D721Med (cell line): ENCODE measurements at regions not wholly inside any gene's neighbourhood (a gene's known extent, or its start where the extent isn't known, plus 50 kb on each side); places are given as distances from the start of the nearest gene placed in this dataset.

Experiments
- DNase-seq: peaks from one replicate; pipeline ENCODE4 v3.0.0; 2011; ENCODE audit warnings: low spot score; ENCODE audit not compliant: insufficient read length
- FAIRE-seq: peaks from 2 replicates; lab custom pipeline; 2011; peaks lifted over from hg19 to GRCh38; lab: Jason Lieb, UNC
- TF ChIP-seq, protein P1 (sequence below): IDR thresholded peaks from 2 replicates; pipeline ENCODE4 v1.5.1; 2012; ENCODE audit warnings: mild to moderate bottlenecking, control low read depth; ENCODE audit not compliant: insufficient read depth; ENCODE audit errors: missing control alignments

DNA sequence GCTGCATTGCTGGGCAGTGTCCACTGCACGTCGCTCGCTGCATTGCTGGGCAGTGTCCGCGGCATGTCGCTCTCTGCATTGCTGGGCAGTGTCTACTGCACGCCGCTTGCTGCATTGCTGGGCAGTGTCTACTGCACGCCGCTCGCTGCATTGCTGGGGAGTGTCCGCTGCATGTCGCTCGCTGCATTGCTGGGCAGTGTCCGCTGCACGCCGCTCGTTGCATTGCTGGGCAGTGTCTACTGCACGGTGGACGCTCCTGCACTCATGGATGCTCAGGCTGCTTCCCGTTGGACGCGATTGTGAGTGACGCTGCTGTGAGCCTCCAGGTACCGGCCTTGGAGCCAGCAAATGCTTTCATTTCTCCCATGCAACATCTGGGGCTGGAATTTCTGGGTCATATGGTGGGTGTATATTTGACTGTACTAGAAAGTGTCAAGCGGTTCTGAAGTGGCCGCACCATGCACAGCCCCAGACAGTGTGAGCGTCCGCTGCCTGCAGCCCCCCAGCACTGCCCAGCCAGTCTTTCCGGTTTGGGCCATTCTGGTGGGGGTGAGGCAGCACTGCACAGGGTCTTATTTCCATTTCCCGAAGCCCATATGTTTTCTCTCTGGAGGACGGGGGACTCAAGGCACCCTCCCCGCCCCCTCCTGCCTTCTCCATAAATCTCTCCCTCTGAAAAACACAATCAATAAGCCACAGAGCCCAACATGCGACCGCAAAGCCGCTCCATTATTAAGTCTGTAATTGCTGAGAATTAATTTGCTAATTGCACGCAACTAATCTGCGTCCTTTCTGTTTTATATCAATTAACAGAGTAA lies 97.4 kb downstream of the YTHDF1 start:
- DNase-seq: no peak
- FAIRE-seq: peak; percentile 16
- TF ChIP-seq, protein P1, sequence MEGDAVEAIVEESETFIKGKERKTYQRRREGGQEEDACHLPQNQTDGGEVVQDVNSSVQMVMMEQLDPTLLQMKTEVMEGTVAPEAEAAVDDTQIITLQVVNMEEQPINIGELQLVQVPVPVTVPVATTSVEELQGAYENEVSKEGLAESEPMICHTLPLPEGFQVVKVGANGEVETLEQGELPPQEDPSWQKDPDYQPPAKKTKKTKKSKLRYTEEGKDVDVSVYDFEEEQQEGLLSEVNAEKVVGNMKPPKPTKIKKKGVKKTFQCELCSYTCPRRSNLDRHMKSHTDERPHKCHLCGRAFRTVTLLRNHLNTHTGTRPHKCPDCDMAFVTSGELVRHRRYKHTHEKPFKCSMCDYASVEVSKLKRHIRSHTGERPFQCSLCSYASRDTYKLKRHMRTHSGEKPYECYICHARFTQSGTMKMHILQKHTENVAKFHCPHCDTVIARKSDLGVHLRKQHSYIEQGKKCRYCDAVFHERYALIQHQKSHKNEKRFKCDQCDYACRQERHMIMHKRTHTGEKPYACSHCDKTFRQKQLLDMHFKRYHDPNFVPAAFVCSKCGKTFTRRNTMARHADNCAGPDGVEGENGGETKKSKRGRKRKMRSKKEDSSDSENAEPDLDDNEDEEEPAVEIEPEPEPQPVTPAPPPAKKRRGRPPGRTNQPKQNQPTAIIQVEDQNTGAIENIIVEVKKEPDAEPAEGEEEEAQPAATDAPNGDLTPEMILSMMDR: no peak

DNA sequence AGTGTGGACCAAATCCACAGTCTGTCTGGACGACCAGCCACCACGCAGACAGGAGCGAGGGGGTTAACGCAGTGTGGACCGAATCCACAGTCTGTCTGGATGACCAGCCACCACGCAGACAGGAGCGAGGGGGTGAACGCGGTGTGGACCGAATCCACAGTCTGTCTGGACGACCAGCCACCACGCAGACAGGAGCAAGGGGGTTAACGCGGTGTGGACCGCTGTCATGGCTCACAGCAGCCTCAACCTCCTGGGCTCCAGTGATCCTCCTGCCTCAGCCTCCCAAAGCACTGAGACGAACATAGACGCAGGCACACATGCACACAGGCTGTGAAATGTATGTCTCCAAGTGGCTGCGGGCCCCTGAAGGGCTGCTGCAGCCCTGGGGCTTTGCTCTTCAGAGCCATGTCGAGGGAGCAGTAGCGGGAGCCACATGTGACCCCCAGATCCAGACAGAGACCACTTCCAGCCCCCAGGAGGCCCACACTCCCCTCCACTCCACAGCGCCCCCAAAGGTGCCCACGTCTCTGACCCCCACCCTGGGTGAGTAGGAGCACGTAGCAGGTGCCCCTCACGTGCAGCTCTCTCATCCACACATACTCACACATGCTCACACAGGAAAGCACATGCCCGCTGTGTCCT lies 98.1 kb downstream of the YTHDF1 start:
- DNase-seq (no peak), FAIRE-seq (no peak)
- TF ChIP-seq, protein P1: no peak

DNA sequence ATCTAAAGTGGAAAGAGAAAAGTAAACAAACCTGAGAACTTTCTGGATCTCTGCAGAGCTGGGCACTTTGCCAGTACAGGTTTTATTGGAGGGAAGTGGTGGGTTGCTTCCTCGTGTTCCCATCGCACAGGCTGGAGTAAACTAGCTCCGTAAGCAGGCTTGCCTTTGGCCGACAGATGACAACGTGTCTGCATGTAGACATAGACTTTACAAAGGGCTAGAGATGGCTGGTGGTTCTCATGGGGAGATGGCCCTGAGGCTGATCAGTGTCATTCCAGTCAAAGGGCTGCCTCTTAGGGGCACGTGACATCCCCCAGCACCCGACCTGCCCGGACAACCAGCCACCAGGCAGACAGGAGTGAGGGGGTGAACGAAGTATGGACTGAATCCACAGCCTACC lies 98.8 kb downstream of the YTHDF1 start:
- no peak for FAIRE-seq
- TF ChIP-seq, protein P1: no peak
- DNase-seq: no peak

DNA sequence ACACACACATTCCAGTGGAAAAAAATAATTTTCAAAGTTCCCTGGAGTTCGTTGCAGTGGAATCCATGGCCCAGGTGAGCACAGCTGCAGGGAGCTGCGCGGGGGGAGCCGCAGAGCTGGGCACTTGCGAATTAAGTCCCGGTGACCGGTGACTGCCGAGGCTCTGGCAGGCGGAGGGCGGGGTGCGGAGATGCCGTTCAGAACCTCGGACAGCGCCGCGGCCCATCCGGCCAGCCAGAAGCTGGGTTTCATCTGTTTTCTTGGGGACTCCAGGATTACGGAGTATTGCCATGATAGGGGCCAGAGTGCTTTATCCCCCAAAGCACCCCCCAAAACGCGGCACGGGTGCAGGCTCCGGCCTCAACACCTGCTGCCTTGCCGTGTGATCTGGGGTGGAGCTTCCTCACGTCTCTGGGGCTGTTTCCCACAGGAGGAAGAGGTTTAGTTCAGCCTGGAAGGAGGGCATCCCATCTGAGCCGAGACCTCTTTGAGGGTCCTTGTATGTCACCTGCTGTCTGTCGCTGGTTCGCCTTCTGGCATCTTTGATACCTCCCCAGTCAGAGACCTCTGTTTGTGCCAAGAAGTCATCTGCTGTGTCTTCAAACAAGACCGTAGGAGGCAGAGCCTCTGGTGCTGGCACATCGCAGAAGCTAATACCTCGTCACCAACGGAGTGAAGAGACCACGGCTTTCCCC lies 99.4 kb downstream of the YTHDF1 start:
- DNase-seq: no peak
- TF ChIP-seq, protein P1: no peak
- FAIRE-seq: no peak

DNA sequence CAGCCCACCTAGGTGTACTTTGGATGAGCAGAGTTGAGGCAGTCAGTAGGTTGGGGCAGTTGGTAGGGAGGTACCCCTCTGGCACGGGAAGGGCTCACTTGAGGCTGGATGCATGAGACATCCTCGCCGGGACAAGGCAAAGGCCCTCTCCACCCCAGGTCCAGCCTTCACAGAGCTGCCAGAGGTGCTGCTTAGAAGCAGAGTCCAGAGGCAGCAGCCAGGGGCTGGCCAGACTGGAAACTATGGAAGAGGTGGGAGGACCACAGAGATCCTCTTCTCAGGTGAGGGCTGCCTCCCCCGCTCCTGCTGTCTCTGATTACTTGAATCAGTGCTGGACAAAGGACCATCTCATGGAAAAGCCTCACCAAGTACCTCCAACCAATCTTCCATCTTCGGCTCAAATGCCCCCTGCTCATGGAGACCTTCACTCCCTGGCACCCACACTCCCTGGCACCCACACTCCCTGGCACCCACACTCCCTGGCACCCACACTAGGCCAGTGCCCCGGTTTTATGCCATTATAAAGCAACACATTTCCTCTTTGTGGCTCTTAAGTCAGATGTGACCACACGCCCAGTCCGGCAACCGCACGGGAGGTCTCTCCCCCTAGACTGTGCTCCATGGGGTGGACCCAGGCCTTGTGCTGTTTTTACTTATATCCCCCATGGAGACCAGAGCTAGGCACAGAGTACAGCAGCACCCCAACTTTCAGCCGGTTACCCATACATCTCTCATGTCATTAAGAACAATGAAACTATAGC lies 100.1 kb downstream of the YTHDF1 start:
- FAIRE-seq: no peak
- DNase-seq: no peak
- TF ChIP-seq, protein P1: no peak

DNA sequence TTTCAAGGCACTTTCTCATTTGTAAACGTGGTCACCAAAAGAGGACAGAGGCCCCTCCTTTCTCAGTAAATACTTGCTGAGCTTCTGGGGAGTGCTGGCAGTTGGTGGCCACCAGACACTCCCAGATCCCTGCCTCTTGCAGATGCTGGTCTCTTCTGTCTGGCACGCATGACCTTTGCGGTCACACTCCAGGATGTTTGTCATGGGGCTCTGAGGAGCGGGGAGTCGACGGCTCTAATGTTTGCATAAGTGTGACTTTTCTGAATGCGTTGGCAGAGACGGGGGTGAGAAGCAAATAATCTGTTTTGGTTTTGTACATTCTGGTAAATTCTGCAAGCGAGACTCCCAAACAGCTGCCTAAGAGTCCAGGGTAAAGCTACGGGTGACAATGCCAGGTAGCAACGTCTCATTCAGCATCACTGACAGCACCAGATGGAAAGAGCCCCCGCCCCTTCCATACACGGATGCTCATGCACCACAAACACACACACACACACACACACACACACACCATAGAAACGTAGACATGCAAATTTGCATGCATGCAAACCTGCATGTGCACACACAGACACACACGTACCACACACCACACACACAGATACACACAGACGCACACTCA lies 101.1 kb downstream of the YTHDF1 start:
- DNase-seq: no peak
- TF ChIP-seq, protein P1: no peak
- no peak for FAIRE-seq
